ENCODE measurements at regions not wholly inside any gene's neighbourhood (a gene's known extent, or its start where the extent isn't known, plus 50 kb on each side); places are given as distances from the start of the nearest gene placed in this dataset.
"Not testable (repeated sequence)": the region's sequence is repeated elsewhere in the genome, so short reads cannot be mapped to it uniquely, and the experiment has no call there.

- DNase-seq: no peak
Observed at GRCh38 chr2:207372483-207372882, 157.3 kb upstream of the CREB1 start.

GRCh38 chr2:207375207-207375875 is 154.4 kb upstream of the CREB1 start:
- no peak for DNase-seq

- not testable (repeated sequence) for DNase-seq
Observed at GRCh38 chr2:207378620-207379019, 151.1 kb upstream of the CREB1 start.

GRCh38 chr2:207385076-207385475 is 144.7 kb upstream of the CREB1 start:
- DNase-seq: no peak

- DNase-seq: no peak
Observed at GRCh38 chr2:207385903-207386302, 143.9 kb upstream of the CREB1 start.

- DNase-seq: no peak
Observed at GRCh38 chr2:207387001-207387571, 142.7 kb upstream of the CREB1 start.

- no peak for DNase-seq
Observed at GRCh38 chr2:207390302-207391095, 139.3 kb upstream of the CREB1 start.

GRCh38 chr2:207394203-207394781 is 135.5 kb upstream of the CREB1 start:
- DNase-seq: no peak

GRCh38 chr2:207394812-207395534 is 134.8 kb upstream of the CREB1 start:
- DNase-seq: no peak

- DNase-seq: no peak
Observed at GRCh38 chr2:207395535-207396251, 134.1 kb upstream of the CREB1 start.

GRCh38 chr2:207397917-207398655 is 131.7 kb upstream of the CREB1 start:
- no peak for DNase-seq

GRCh38 chr2:207399301-207399700 is 130.5 kb upstream of the CREB1 start:
- no peak for DNase-seq

- DNase-seq: no peak
Observed at GRCh38 chr2:207401338-207401737, 128.4 kb upstream of the CREB1 start.

GRCh38 chr2:207403141-207403540 is 126.6 kb upstream of the CREB1 start:
- no peak for DNase-seq

GRCh38 chr2:207403950-207404349 is 125.8 kb upstream of the CREB1 start:
- DNase-seq: no peak

- no peak for DNase-seq
Observed at GRCh38 chr2:207405150-207405549, 124.6 kb upstream of the CREB1 start.

GRCh38 chr2:207408086-207408794 is 121.5 kb upstream of the CREB1 start:
- DNase-seq: no peak

GRCh38 chr2:207409517-207409916 is 120.2 kb upstream of the CREB1 start:
- DNase-seq: no peak

GRCh38 chr2:207412787-207413310 is 116.9 kb upstream of the CREB1 start:
- DNase-seq: no peak

- no peak for DNase-seq
Observed at GRCh38 chr2:207413376-207413907, 116.3 kb upstream of the CREB1 start.

Measured in right hindlimb (tissue), 1 donor.